ENCODE measurements at regions not wholly inside any gene's neighbourhood (a gene's known extent, or its start where the extent isn't known, plus 50 kb on each side); places are given as distances from the start of the nearest gene placed in this dataset.
"Not testable (repeated sequence)": the region's sequence is repeated elsewhere in the genome, so short reads cannot be mapped to it uniquely, and the experiment has no call there.

- DNase-seq, result no peak
Observed at GRCh38 chr16:50497592-50497991, 50.6 kb upstream of the NKD1 start.

- no peak for DNase-seq
Observed at GRCh38 chr16:50496990-50497389, 51.2 kb upstream of the NKD1 start.

- no peak for DNase-seq
Observed at GRCh38 chr16:50495673-50496072, 52.5 kb upstream of the NKD1 start.

- no peak for DNase-seq
Observed at GRCh38 chr16:50494501-50495491, 53.4 kb upstream of the NKD1 start.

- DNase-seq, result no peak
Observed at GRCh38 chr16:50491516-50491915, 56.7 kb upstream of the NKD1 start.

GRCh38 chr16:50490828-50491227 is 57.4 kb upstream of the NKD1 start:
- DNase-seq, result no peak

GRCh38 chr16:50489182-50489581 is 59.0 kb upstream of the NKD1 start:
- no peak for DNase-seq

- DNase-seq, result no peak
Observed at GRCh38 chr16:50487528-50487927, 60.7 kb upstream of the NKD1 start.

- not testable (repeated sequence) for DNase-seq
Observed at GRCh38 chr16:50486162-50486561, 62.0 kb upstream of the NKD1 start.

GRCh38 chr16:50485232-50485631 is 63.0 kb upstream of the NKD1 start:
- DNase-seq, result no peak

GRCh38 chr16:50482271-50482670 is 65.9 kb upstream of the NKD1 start:
- no peak for DNase-seq

- no peak for DNase-seq
Observed at GRCh38 chr16:50480206-50480605, 68.0 kb upstream of the NKD1 start.

- no peak for DNase-seq
Observed at GRCh38 chr16:50479771-50480170, 68.4 kb upstream of the NKD1 start.

GRCh38 chr16:50478773-50479149 is 69.4 kb upstream of the NKD1 start:
- no peak for DNase-seq

- no peak for DNase-seq
Observed at GRCh38 chr16:50478075-50478772, 70.0 kb upstream of the NKD1 start.

GRCh38 chr16:50476486-50477255 is 71.5 kb upstream of the NKD1 start:
- DNase-seq, result no peak

GRCh38 chr16:50475170-50475569 is 73.0 kb upstream of the NKD1 start:
- DNase-seq, result no peak

GRCh38 chr16:50474138-50474537 is 74.1 kb upstream of the NKD1 start:
- DNase-seq, result no peak

- no peak for DNase-seq
Observed at GRCh38 chr16:50473356-50473945, 74.7 kb upstream of the NKD1 start.

- no peak for DNase-seq
Observed at GRCh38 chr16:50472472-50472871, 75.7 kb upstream of the NKD1 start.

- no peak for DNase-seq
Observed at GRCh38 chr16:50470687-50471086, 77.5 kb upstream of the NKD1 start.

- peak; percentile 67 for DNase-seq
Observed at GRCh38 chr16:50469744-50470321, 78.4 kb upstream of the NKD1 start.

Data from left kidney (tissue), 1 donor.